GM12878 (cell line): ENCODE measurements at regions not wholly inside any gene's neighbourhood (a gene's known extent, or its start where the extent isn't known, plus 50 kb on each side); places are given as distances from the start of the nearest gene placed in this dataset.

Source experiments
- ATAC-seq: fragments of 200-7000 bp; cut with Tn5 transposase; 3 replicates; pipeline ENCODE4 v1.9.1; 2020; ENCODE audit warnings: mild to moderate bottlenecking, moderate library complexity
- BruUV-seq: library from RNA; stranded (reverse); fragments of 400-500 nt; replicated peaks from 2 replicates; lab custom pipeline; 2021; lab: Mats Ljungman, UMichigan
- CTCF ChIA-PET: fragments of 300-600 bp; sonication (Branson Sonifier 250); formaldehyde crosslinking; extraction: SDS; loops from one replicate; lab custom pipeline; 2021; ENCODE audit warnings: inconsistent platforms; lab: Yijun Ruan, JAX
- POLR2A ChIA-PET: fragments of 350-600 bp; formaldehyde crosslinking; extraction: SDS; loops from one replicate; lab custom pipeline; 2021; ENCODE audit warnings: inconsistent platforms; lab: Charles Lee
- RAD21 ChIA-PET: fragments of 300-600 bp; sonication (Branson Sonifier 250); formaldehyde crosslinking; loops from one replicate; lab custom pipeline; 2023; ENCODE audit warnings: antibody characterized with exemption; ENCODE audit not compliant: unreplicated experiment; lab: Charles Lee
- SMC1A ChIA-PET: fragments of 300-600 bp; sonication (Branson Sonifier 250); formaldehyde crosslinking; loops from one replicate; lab custom pipeline; 2023; ENCODE audit not compliant: unreplicated experiment, uncharacterized antibody; lab: Charles Lee
- DNase-seq: peaks from one replicate; pipeline ENCODE4 v3.0.0-alpha.2; 2011; ENCODE audit warnings: low read depth, low spot score
- FAIRE-seq: peaks from 3 replicates; lab custom pipeline; 2011; peaks lifted over from hg19 to GRCh38; lab: Jason Lieb, UNC
- H2AFZ ChIP-seq: 2 replicates; pipeline ENCODE4 v1.6.0; 2011; ENCODE audit warnings: low read depth, low read length, control low read depth; ENCODE audit not compliant: control insufficient read depth
- H3K27ac ChIP-seq: 2 replicates; pipeline ENCODE4 v1.5.1; 2011; ENCODE audit warnings: control low read depth; ENCODE audit not compliant: control insufficient read depth, insufficient read depth
- H3K27me3 ChIP-seq, 2 experiments: replicated peaks in 1 of 2; 2 replicates each; pipeline versions ENCODE4 v1.6.0 to v1.6.1; 2011; ENCODE audit warnings: low read length in 1 of 2; ENCODE audit not compliant: control insufficient read depth in 2 of 2, insufficient read depth in 2 of 2
- H3K36me3 ChIP-seq, 2 experiments: 2 replicates each; pipeline ENCODE4 v1.5.1; 2011; ENCODE audit warnings: low read length in 1 of 2; ENCODE audit not compliant: control insufficient read depth in 2 of 2, insufficient read depth in 2 of 2
- H3K4me1 ChIP-seq: 2 replicates; pipeline ENCODE4 v1.6.1; 2011; ENCODE audit warnings: mild to moderate bottlenecking, low read length, moderate library complexity, mixed read lengths; ENCODE audit not compliant: control insufficient read depth, insufficient read depth
- H3K4me2 ChIP-seq: 2 replicates; pipeline ENCODE4 v1.6.0; 2011; ENCODE audit warnings: control low read depth; ENCODE audit not compliant: control insufficient read depth, insufficient read depth
- H3K4me3 ChIP-seq: fragments of 200-600 bp; sonication (generic); 2 replicates; pipeline ENCODE4 v1.5.1; 2016
- H3K79me2 ChIP-seq: 2 replicates; pipeline ENCODE4 v1.6.0; 2011; ENCODE audit warnings: low read length; ENCODE audit not compliant: control insufficient read depth, insufficient read depth
- H3K9ac ChIP-seq: 2 replicates; pipeline ENCODE4 v1.8.0; 2011; ENCODE audit warnings: low read length, control low read depth, mixed read lengths; ENCODE audit not compliant: control insufficient read depth, insufficient read depth
- H3K9me3 ChIP-seq: replicated peaks from 3 replicates; pipeline ENCODE4 v1.5.1; 2011; ENCODE audit warnings: mild to moderate bottlenecking, low read length; ENCODE audit not compliant: control insufficient read depth, insufficient read depth
- H4K20me1 ChIP-seq: 2 replicates; pipeline ENCODE4 v1.6.0; 2011; ENCODE audit not compliant: control insufficient read depth, insufficient read depth
- CBFB ChIP-seq: IDR thresholded peaks from 2 replicates; pipeline ENCODE4 v1.6.1; 2016; ENCODE audit warnings: antibody characterized with exemption, low read depth
- CEBPZ ChIP-seq: fragments of 150-350 bp; IDR thresholded peaks from 2 replicates; pipeline ENCODE4 v1.6.1; 2016; ENCODE audit warnings: low read depth, low read length
- FOS ChIP-seq: IDR thresholded peaks from 3 replicates; pipeline ENCODE4 v1.6.1; 2011; ENCODE audit warnings: borderline replicate concordance; ENCODE audit not compliant: insufficient read length; ENCODE audit errors: extremely low read depth
- HSF1 ChIP-seq: fragments of 150-350 bp; IDR thresholded peaks from 2 replicates; pipeline ENCODE4 v1.6.1; 2014; ENCODE audit warnings: mild to moderate bottlenecking, low read depth, low read length
- ZNF622 ChIP-seq: fragments of 450-650 bp; IDR thresholded peaks from 2 replicates; pipeline ENCODE4 v1.6.1; 2017; ENCODE audit warnings: mild to moderate bottlenecking, inconsistent platforms
- ZNF687 ChIP-seq: fragments of 450-650 bp; IDR thresholded peaks from 2 replicates; pipeline ENCODE4 v1.6.1; 2017; ENCODE audit warnings: mild to moderate bottlenecking, moderate library complexity
- WGBS: methylation state at CpG from one replicate; pipeline ENCODE4 v1.1.6; 2016; ENCODE audit warnings: low lambda C conversion rate; ENCODE audit not compliant: insufficient replicate concordance, insufficient coverage; ENCODE audit errors: missing lambda C conversion rate; 5-methylcytosine and 5-hydroxymethylcytosine counted together
- in situ Hi-C: fragments of 300-500 bp; cut with MboI; formaldehyde crosslinking; loops from 9 replicates; pipeline ENCODE4 v1.14.3; 2018; ENCODE audit warnings: mixed read lengths
- intact Hi-C: fragments of 100-400 bp; cut with micrococcal nuclease; formaldehyde crosslinking; loops from one replicate; pipeline ENCODE4 v1.14.2; 2022; ENCODE audit not compliant: unreplicated experiment

- ChIA-PET SMC1A (no interaction called here), POLR2A (no interaction called here), RAD21 (no interaction called here), CTCF (no interaction called here)
- Histone ChIP-seq H3K9ac (no peak overlapping the region), H3K9me3 (no peaks in the 10 kb centered on the region), H2AFZ (no peak overlapping the region), H3K4me1 (no peaks in the 10 kb centered on the region), H3K4me2 (no peak overlapping the region), H3K79me2 (no peaks in the 10 kb centered on the region), H3K36me3 (no peaks in the 10 kb centered on the region), H4K20me1 (no peaks in the 10 kb centered on the region), H3K27ac (no peak overlapping the region), H3K27me3 (no peaks in the 10 kb centered on the region), H3K4me3 (no peak overlapping the region)
- FAIRE-seq (no peak), ATAC-seq (no peak), DNase-seq (no peak)
- intact Hi-C loops = no loop called here
- WGBS = 2% methylated on average over 4 of the region's 4 CpGs
- TF ChIP-seq CBFB = no peak
- TF ChIP-seq HSF1 = no peak
- no peak for TF ChIP-seq FOS
- no peak for TF ChIP-seq ZNF687
- TF ChIP-seq ZNF622 = no peak
- no peak for TF ChIP-seq CEBPZ
- BruUV-seq = no TSS peak
- in situ Hi-C loops = no loop called here
Observed at GRCh38 chr18:1895456-1896185, 675.7 kb downstream of the METTL4 start.
